Astrocyte (in vitro differentiated cells and primary cell): ENCODE measurements at regions not wholly inside any gene's neighbourhood (a gene's known extent, or its start where the extent isn't known, plus 50 kb on each side); places are given as distances from the start of the nearest gene placed in this dataset.

Experiments
- CTCF ChIP-seq: IDR thresholded peaks from 2 replicates; pipeline ENCODE4 v1.5.1; 2011; ENCODE audit warnings: low read depth, mild to moderate bottlenecking, inconsistent platforms, low read length, moderate library complexity; ENCODE audit not compliant: insufficient read depth
- EZH2 ChIP-seq: IDR thresholded peaks from 2 replicates; pipeline ENCODE4 v1.6.1; 2012; ENCODE audit warnings: mild to moderate bottlenecking, low read length, inconsistent platforms; ENCODE audit not compliant: insufficient read depth

- TF ChIP-seq CTCF: no peak
- TF ChIP-seq EZH2: no peak
Observed at GRCh38 chr4:8763966-8764901, 107.4 kb downstream of the HMX1 start.
